ENCODE measurements at regions not wholly inside any gene's neighbourhood (a gene's known extent, or its start where the extent isn't known, plus 50 kb on each side); places are given as distances from the start of the nearest gene placed in this dataset. TPM values are rescaled to one million over a fixed set of nuclear protein-coding genes. Genes with fewer than 3 reads are reported as not detected.
"Not testable (repeated sequence)": the region's sequence is repeated elsewhere in the genome, so short reads cannot be mapped to it uniquely, and the experiment has no call there.

- H3K27ac Mint-ChIP-seq; H3K27me3 Mint-ChIP-seq; ATAC-seq; H3K4me3 Mint-ChIP-seq; H3K36me3 Mint-ChIP-seq; H3K4me1 Mint-ChIP-seq; DNase-seq; H3K9me3 Mint-ChIP-seq (ENCODE audit: low read depth); CTCF ChIA-PET: not testable (repeated sequence)
These were observed 50.6 kb upstream of the GPR39 start for GRCh38 chr2:132365963-132366362.

GRCh38 chr2:132366421-132367180 lies 50.0 kb upstream of the GPR39 start:
- H3K9me3 Mint-ChIP-seq (ENCODE audit: low read depth): peaks cover 6% of the 10 kb centered on the region

More at GRCh38 chr2:132366421-132367180, 50.0 kb upstream of the GPR39 start:
- CTCF ChIA-PET: no interaction called here
- Mint-ChIP-seq H3K27ac (no peak overlapping the region), H3K4me3 (no peak overlapping the region), H3K36me3 (no peaks in the 10 kb centered on the region), H3K4me1 (no peaks in the 10 kb centered on the region), H3K27me3 (no peaks in the 10 kb centered on the region)
- ATAC-seq (no peak), DNase-seq (no peak)

Small RNAs in the stretch of these regions (microRNA-seq; reads per million reads assigned to microRNA genes)
- gene MIR663B: not detected
